ENCODE measurements at regions not wholly inside any gene's neighbourhood (a gene's known extent, or its start where the extent isn't known, plus 50 kb on each side); places are given as distances from the start of the nearest gene placed in this dataset.

- no peak for TF ChIP-seq CTCF (IDR thresholded peaks at IDR 0.05; ENCODE audit: low read depth, low read length, missing control alignments)
- no peak overlapping the region for H3K4me3 ChIP-seq (ENCODE audit: low read depth, low read length)
- in situ Hi-C loops (cut with HindIII; ENCODE audit: low sequenced_read_pairs), result no loop called here
- DNase-seq (ENCODE audit: low read depth), result no peak
Observed at GRCh38 chr12:93029091-93029490, 100.0 kb upstream of the EEA1 start.

GRCh38 chr12:93031028-93031427, 101.9 kb upstream of the EEA1 start:
- no peak overlapping the region for H3K4me3 ChIP-seq (ENCODE audit: low read depth, low read length)
- no peak for DNase-seq (ENCODE audit: low read depth)
- no peak for TF ChIP-seq CTCF (IDR thresholded peaks at IDR 0.05; ENCODE audit: low read depth, low read length, missing control alignments)
- in situ Hi-C loops (cut with HindIII; ENCODE audit: low sequenced_read_pairs), result no loop called here

- TF ChIP-seq CTCF (IDR thresholded peaks at IDR 0.05; ENCODE audit: low read depth, low read length, missing control alignments), result no peak
- in situ Hi-C loops (cut with HindIII; ENCODE audit: low sequenced_read_pairs), result no loop called here
- no peak overlapping the region for H3K4me3 ChIP-seq (ENCODE audit: low read depth, low read length)
- no peak for DNase-seq (ENCODE audit: low read depth)
Observed at GRCh38 chr12:93032758-93033157, 103.7 kb upstream of the EEA1 start.

- H3K4me3 ChIP-seq (ENCODE audit: low read depth, low read length), result no peak overlapping the region
- TF ChIP-seq CTCF (IDR thresholded peaks at IDR 0.05; ENCODE audit: low read depth, low read length, missing control alignments), result no peak
- in situ Hi-C loops (cut with HindIII; ENCODE audit: low sequenced_read_pairs), result no loop called here
- no peak for DNase-seq (ENCODE audit: low read depth)
Observed at GRCh38 chr12:93033948-93034347, 104.9 kb upstream of the EEA1 start.

- DNase-seq (ENCODE audit: low read depth), result no peak
- no peak for TF ChIP-seq CTCF (IDR thresholded peaks at IDR 0.05; ENCODE audit: low read depth, low read length, missing control alignments)
- in situ Hi-C loops (cut with HindIII; ENCODE audit: low sequenced_read_pairs), result no loop called here
- no peak overlapping the region for H3K4me3 ChIP-seq (ENCODE audit: low read depth, low read length)
Observed at GRCh38 chr12:93039062-93039461, 110.0 kb upstream of the EEA1 start.

- TF ChIP-seq CTCF (IDR thresholded peaks at IDR 0.05; ENCODE audit: low read depth, low read length, missing control alignments), result no peak
- no peak for DNase-seq (ENCODE audit: low read depth)
- no peak overlapping the region for H3K4me3 ChIP-seq (ENCODE audit: low read depth, low read length)
- in situ Hi-C loops (cut with HindIII; ENCODE audit: low sequenced_read_pairs), result no loop called here
Observed at GRCh38 chr12:93039930-93040329, 110.8 kb upstream of the EEA1 start.

- TF ChIP-seq CTCF (IDR thresholded peaks at IDR 0.05; ENCODE audit: low read depth, low read length, missing control alignments), result no peak
- in situ Hi-C loops (cut with HindIII; ENCODE audit: low sequenced_read_pairs), result no loop called here
- H3K4me3 ChIP-seq (ENCODE audit: low read depth, low read length), result no peak overlapping the region
- DNase-seq (ENCODE audit: low read depth), result no peak
Observed at GRCh38 chr12:93040367-93040766, 111.3 kb upstream of the EEA1 start.

Measured in astrocyte of the cerebellum (primary cell).